MM.1S (cell line): ENCODE measurements at regions not wholly inside any gene's neighbourhood (a gene's known extent, or its start where the extent isn't known, plus 50 kb on each side); places are given as distances from the start of the nearest gene placed in this dataset.

Experiments
- DNase-seq: peaks from one replicate; pipeline ENCODE4 v3.0.0-alpha.2; 2015
- H2AFZ ChIP-seq: fragments of 300-600 bp; sonication (generic); 2 replicates; pipeline ENCODE4 v1.6.0; 2016; ENCODE audit warnings: antibody characterized with exemption, low read length
- H3F3A ChIP-seq: fragments of 300-600 bp; sonication (generic); 2 replicates; pipeline ENCODE4 v1.6.1; 2016; ENCODE audit warnings: mild to moderate bottlenecking, antibody characterized with exemption, low read length, moderate library complexity, mixed read lengths; ENCODE audit not compliant: insufficient read depth
- H3K27ac ChIP-seq: fragments of 300-600 bp; sonication (generic); 2 replicates; pipeline ENCODE4 v1.5.1; 2016; ENCODE audit warnings: mild to moderate bottlenecking, low read length
- H3K27me3 ChIP-seq: fragments of 300-600 bp; sonication (generic); replicated peaks from 2 replicates; pipeline ENCODE4 v1.6.0; 2016; ENCODE audit warnings: low read length; ENCODE audit not compliant: insufficient read depth
- H3K36me3 ChIP-seq: fragments of 300-600 bp; sonication (generic); replicated peaks from 2 replicates; pipeline ENCODE4 v1.6.1; 2016; ENCODE audit warnings: mild to moderate bottlenecking, low read length, mixed read lengths; ENCODE audit not compliant: insufficient read depth
- H3K4me1 ChIP-seq: fragments of 300-600 bp; sonication (generic); 2 replicates; pipeline ENCODE4 v1.6.1; 2016; ENCODE audit warnings: low read length, mixed read lengths
- H3K4me2 ChIP-seq: fragments of 300-600 bp; sonication (generic); 2 replicates; pipeline ENCODE4 v1.6.0; 2016; ENCODE audit warnings: low read depth, low read length
- H3K4me3 ChIP-seq: fragments of 300-600 bp; sonication (generic); 2 replicates; pipeline ENCODE4 v1.5.1; 2016; ENCODE audit warnings: low read length, mixed read lengths
- H3K79me2 ChIP-seq: fragments of 300-600 bp; sonication (generic); 2 replicates; pipeline ENCODE4 v1.6.1; 2016; ENCODE audit warnings: mixed run types, low read length, mixed read lengths
- H3K9ac ChIP-seq: fragments of 300-600 bp; sonication (generic); 2 replicates; pipeline ENCODE4 v1.6.1; 2016; ENCODE audit warnings: low read length, mixed read lengths
- H3K9me2 ChIP-seq: fragments of 300-600 bp; sonication (generic); replicated peaks from 2 replicates; pipeline ENCODE4 v1.6.1; 2016; ENCODE audit warnings: mild to moderate bottlenecking, low read length, mixed read lengths; ENCODE audit not compliant: insufficient read depth
- H3K9me3 ChIP-seq: fragments of 300-600 bp; sonication (generic); replicated peaks from 2 replicates; pipeline ENCODE4 v1.6.1; 2016; ENCODE audit warnings: mild to moderate bottlenecking, low read length, mixed read lengths; ENCODE audit not compliant: insufficient read depth
- H4K20me1 ChIP-seq: fragments of 300-600 bp; sonication (generic); 2 replicates; pipeline ENCODE4 v1.6.1; 2016; ENCODE audit warnings: mild to moderate bottlenecking, low read length, moderate library complexity, mixed read lengths; ENCODE audit not compliant: insufficient read depth
- EZH2 ChIP-seq: fragments of 300-600 bp; sonication (generic); optimal IDR thresholded peaks from 2 replicates; pipeline ENCODE3; 2017; ENCODE audit warnings: low read depth, mild to moderate bottlenecking, antibody characterized with exemption, low read length, mixed read lengths
- EZH2phosphoT487 ChIP-seq: fragments of 300-600 bp; sonication (generic); IDR thresholded peaks from 2 replicates; pipeline ENCODE4 v1.6.1; 2018; ENCODE audit warnings: antibody characterized with exemption, low read length
- TF ChIP-seq, protein P1 (sequence below): fragments of 300-600 bp; sonication (generic); IDR thresholded peaks from 2 replicates; pipeline ENCODE4 v1.5.1; 2016; ENCODE audit warnings: antibody characterized with exemption, low read length, mixed read lengths

DNA sequence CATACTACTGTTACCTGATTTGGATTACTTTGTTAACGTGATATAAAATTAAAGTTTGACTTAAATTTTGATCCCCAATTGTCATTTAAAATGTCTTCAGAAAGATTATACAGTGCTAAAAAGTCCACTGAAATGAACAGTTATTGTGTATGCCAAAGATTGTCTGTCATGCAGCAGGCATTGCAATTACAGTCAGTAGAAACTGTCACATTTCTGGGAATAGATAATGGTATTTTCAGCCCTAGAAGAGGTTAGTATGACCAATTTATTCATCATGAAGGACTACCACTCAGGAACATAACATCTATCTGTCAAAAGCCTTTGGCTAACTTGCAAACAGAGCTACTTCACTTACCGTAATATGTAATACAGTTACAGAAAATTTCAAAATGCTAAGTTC lies 852.5 kb upstream of the TENM4 start:
- TF ChIP-seq EZH2 (no peak), EZH2phosphoT487 (no peak)
- TF ChIP-seq, protein P1, sequence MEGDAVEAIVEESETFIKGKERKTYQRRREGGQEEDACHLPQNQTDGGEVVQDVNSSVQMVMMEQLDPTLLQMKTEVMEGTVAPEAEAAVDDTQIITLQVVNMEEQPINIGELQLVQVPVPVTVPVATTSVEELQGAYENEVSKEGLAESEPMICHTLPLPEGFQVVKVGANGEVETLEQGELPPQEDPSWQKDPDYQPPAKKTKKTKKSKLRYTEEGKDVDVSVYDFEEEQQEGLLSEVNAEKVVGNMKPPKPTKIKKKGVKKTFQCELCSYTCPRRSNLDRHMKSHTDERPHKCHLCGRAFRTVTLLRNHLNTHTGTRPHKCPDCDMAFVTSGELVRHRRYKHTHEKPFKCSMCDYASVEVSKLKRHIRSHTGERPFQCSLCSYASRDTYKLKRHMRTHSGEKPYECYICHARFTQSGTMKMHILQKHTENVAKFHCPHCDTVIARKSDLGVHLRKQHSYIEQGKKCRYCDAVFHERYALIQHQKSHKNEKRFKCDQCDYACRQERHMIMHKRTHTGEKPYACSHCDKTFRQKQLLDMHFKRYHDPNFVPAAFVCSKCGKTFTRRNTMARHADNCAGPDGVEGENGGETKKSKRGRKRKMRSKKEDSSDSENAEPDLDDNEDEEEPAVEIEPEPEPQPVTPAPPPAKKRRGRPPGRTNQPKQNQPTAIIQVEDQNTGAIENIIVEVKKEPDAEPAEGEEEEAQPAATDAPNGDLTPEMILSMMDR: no peak
- no peak overlapping the region for H2AFZ ChIP-seq
- no peaks in the 10 kb centered on the region for H3K9me3 ChIP-seq
- no peaks in the 10 kb centered on the region for H3K9me2 ChIP-seq
- no peaks in the 10 kb centered on the region for H3K79me2 ChIP-seq
- H3K36me3 ChIP-seq: no peaks in the 10 kb centered on the region
- no peaks in the 10 kb centered on the region for H3F3A ChIP-seq
- no peak overlapping the region for H3K4me3 ChIP-seq
- no peak overlapping the region for H3K27ac ChIP-seq
- no peak overlapping the region for H3K4me2 ChIP-seq
- H4K20me1 ChIP-seq: no peaks in the 10 kb centered on the region
- H3K4me1 ChIP-seq: no peaks in the 10 kb centered on the region
- no peaks in the 10 kb centered on the region for H3K27me3 ChIP-seq
- no peak for DNase-seq
- no peak overlapping the region for H3K9ac ChIP-seq

DNA sequence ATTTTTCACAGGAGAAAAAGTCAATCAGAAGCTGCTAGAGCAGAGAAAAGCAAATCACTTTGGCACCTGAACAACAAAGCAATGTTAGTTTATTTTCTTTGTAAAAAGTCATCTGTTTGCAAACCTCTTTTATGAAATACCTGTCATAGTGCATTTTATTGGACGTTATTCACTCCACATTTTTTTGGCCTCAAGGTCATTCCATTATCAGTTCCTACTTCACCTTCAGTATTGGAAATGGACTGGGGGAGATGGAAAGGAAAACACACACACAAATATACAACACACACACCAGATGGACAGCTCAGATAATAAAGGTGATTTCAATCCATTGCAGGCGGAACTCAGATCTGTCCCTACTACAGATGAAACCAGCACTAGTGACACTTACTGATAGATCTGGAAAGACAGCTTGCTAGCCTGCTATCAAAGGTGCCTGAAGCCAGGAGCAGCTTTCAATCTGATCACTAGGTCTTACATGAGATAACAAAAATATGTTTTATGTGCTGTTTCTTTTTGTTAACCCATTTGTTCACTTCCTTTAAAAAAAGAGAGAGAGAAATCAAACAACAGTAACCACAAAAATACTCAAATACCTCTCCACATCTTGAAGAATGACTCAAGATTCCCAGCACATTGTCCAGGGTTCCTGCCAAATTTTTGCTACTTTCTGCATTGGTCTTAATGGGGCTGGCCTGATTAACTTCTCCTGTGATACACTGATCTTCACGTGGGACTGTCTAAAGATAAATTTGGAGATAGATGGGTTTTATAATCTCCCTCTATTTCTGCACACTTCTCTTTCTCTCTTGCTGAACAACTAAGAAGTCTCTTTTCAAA lies 844.3 kb upstream of the TENM4 start:
- Histone ChIP-seq H3K36me3 (no peaks in the 10 kb centered on the region), H3K9me3 (no peaks in the 10 kb centered on the region), H3K4me1 (no peaks in the 10 kb centered on the region), H3K79me2 (no peaks in the 10 kb centered on the region), H4K20me1 (no peaks in the 10 kb centered on the region), H3K9ac (no peak overlapping the region), H3K4me2 (no peak overlapping the region), H3K27ac (no peak overlapping the region), H3K27me3 (no peaks in the 10 kb centered on the region), H3K9me2 (no peaks in the 10 kb centered on the region), H3F3A (no peaks in the 10 kb centered on the region), H2AFZ (no peak overlapping the region), H3K4me3 (no peak overlapping the region)
- no peak for TF ChIP-seq EZH2phosphoT487
- TF ChIP-seq EZH2: no peak
- TF ChIP-seq, protein P1: no peak
- DNase-seq: no peak

DNA sequence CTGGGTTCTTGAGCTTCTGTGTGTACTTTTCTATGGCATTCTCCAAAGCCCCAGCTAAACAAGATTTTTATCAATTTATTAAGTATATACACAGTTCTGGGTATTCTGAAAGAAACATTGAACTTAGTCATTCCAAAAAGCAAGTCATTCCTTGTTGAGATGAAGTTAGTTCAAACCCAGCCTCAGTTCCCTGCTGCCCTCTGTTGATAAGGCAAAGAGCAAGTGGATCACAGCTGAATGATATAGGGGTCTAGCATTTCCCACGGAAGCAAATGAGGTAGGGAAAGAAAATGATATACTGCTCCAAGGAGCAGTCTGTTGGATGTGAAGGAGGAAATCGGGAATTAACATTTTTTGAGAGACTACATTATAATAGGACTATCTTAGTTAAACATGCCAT lies 841.8 kb upstream of the TENM4 start:
- no peak overlapping the region for H3K9ac ChIP-seq
- no peaks in the 10 kb centered on the region for H3K9me3 ChIP-seq
- H3F3A ChIP-seq: no peaks in the 10 kb centered on the region
- H2AFZ ChIP-seq: no peak overlapping the region
- H3K79me2 ChIP-seq: no peaks in the 10 kb centered on the region
- H3K9me2 ChIP-seq: no peaks in the 10 kb centered on the region
- H4K20me1 ChIP-seq: no peaks in the 10 kb centered on the region
- no peaks in the 10 kb centered on the region for H3K27me3 ChIP-seq
- no peaks in the 10 kb centered on the region for H3K4me1 ChIP-seq
- no peak overlapping the region for H3K4me2 ChIP-seq
- H3K4me3 ChIP-seq: no peak overlapping the region
- H3K27ac ChIP-seq: no peak overlapping the region
- no peak for TF ChIP-seq EZH2
- TF ChIP-seq, protein P1: no peak
- TF ChIP-seq EZH2phosphoT487: no peak
- H3K36me3 ChIP-seq: no peaks in the 10 kb centered on the region
- DNase-seq: no peak
